ENCODE measurements at regions not wholly inside any gene's neighbourhood (a gene's known extent, or its start where the extent isn't known, plus 50 kb on each side); places are given as distances from the start of the nearest gene placed in this dataset.

DNA sequence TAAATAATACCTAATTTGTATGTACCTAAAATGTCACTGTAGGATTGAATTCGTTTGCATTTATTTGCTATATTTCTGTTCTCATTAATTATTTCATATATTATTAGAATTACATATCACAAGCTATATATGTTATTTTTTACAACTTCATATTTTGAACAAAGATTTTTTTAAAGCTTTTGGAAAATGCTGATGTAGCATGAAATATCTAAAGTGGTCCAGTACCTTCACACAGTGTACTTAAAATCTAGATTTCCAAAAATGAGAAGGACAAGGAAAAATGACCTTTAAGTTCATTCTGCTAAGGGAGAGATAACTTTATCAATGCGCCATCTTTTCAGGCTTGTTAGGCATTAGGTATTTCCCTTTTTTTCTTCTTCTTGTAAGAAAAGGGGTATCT, 71.8 kb downstream of the LARP7 start:
- TF ChIP-seq, protein P1, sequence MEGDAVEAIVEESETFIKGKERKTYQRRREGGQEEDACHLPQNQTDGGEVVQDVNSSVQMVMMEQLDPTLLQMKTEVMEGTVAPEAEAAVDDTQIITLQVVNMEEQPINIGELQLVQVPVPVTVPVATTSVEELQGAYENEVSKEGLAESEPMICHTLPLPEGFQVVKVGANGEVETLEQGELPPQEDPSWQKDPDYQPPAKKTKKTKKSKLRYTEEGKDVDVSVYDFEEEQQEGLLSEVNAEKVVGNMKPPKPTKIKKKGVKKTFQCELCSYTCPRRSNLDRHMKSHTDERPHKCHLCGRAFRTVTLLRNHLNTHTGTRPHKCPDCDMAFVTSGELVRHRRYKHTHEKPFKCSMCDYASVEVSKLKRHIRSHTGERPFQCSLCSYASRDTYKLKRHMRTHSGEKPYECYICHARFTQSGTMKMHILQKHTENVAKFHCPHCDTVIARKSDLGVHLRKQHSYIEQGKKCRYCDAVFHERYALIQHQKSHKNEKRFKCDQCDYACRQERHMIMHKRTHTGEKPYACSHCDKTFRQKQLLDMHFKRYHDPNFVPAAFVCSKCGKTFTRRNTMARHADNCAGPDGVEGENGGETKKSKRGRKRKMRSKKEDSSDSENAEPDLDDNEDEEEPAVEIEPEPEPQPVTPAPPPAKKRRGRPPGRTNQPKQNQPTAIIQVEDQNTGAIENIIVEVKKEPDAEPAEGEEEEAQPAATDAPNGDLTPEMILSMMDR (IDR thresholded peaks at IDR 0.05) = no peak
- TF ChIP-seq POLR2AphosphoS5 (IDR thresholded peaks at IDR 0.05) = no peak
- no peak for TF ChIP-seq POLR2A (IDR thresholded peaks at IDR 0.05; ENCODE audit: low read depth)
- TF ChIP-seq EP300 (IDR thresholded peaks at IDR 0.05) = no peak
- WGBS = 92% methylated on average over 2 of the region's 2 CpGs
- DNase-seq (ENCODE audit: extremely low spot score) = no peak
- Histone ChIP-seq H3K27ac (replicated peaks in 1 of 4) (no peak overlapping the region), H3K36me3 (no peaks in the 10 kb centered on the region), H3K4me3 (no peak overlapping the region), H3K27me3 (peaks cover 0 to 11% (median 0%) of the 10 kb centered on the region in 4 donors), H3K9me3 (no peaks in the 10 kb centered on the region), H3K4me1 (peaks cover 6 to 21% (median 12%) of the 10 kb centered on the region in 4 donors)
- intact Hi-C loops (cut with DNase I) = no loop called here

DNA sequence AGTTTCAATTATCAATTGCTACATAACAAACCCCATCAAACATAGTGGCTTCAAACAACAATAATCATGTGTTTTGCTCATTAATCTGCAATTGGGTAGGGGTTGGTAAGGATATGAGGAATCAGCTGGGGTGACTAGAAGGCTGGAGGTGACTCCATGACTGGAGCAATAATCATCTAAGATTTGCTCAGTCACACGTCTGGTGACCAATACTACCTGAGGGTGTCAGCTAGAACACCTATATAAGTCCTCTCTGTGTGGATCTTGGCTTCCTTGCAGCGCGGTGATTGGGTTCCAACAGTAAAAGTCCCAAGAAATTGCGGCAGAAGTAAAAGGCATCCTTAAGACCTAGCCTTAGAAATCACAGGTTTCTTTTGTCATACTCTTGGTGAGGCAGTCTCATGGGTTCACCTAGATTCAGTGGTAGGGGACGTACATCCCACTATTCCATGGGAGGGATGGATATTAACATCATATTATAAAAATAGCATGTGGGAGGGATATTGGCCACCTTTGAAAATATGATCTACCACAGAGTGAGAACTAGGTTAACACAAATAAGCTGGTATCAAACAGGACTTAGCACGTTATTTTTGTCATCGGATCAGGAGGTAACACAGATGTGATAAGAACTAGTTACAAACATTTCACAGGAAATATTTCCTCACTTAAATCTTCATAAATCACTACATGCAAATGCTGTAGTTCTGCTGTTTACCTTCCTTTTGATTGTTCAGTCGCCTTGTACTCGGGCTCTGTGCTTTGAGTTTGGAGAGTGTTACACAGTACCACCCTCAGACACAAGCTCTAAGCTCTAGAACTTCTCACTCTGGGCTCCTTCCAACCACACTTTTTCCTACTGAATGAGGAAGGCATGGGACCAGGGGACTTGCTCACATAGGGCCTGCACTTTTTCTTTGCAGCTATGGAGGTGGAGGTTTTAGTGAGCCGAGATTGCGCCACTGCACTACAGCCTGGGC, 78.3 kb downstream of the LARP7 start:
- intact Hi-C loops (cut with DNase I) = no loop called here
- H3K4me3 ChIP-seq = no peak overlapping the region
- WGBS = 87% methylated on average over 11 of the region's 11 CpGs
- no peaks in the 10 kb centered on the region for H3K27me3 ChIP-seq
- H3K9me3 ChIP-seq = no peaks in the 10 kb centered on the region
- H3K4me1 ChIP-seq = no peaks in the 10 kb centered on the region
- TF ChIP-seq EP300 (IDR thresholded peaks at IDR 0.05) (no peak), POLR2AphosphoS5 (IDR thresholded peaks at IDR 0.05) (no peak), POLR2A (IDR thresholded peaks at IDR 0.05; ENCODE audit: low read depth) (no peak)
- TF ChIP-seq, protein P1 (IDR thresholded peaks at IDR 0.05) = no peak
- no peak for DNase-seq (ENCODE audit: extremely low spot score)
- H3K27ac ChIP-seq (replicated peaks in 1 of 4) = no peak overlapping the region
- H3K36me3 ChIP-seq = no peaks in the 10 kb centered on the region

DNA sequence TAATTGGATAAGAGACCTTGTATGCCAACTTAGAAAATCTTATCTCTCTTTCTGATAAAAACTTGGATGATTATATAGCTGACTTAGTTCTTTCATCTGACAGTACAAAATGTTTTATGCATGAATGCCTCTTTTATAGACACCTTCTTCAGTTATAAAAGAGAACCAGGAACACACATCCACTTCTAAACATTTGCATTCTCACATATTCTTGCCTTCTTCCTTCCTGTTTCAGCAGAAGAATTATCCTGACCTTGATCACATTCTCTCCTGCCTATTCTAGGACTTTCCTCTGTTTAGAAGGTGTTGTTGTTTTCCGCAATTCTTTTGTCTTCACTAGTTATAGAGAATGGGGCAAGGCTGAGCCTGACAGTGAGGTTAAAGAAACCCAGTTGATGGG, 80.9 kb downstream of the LARP7 start:
- DNase-seq (ENCODE audit: extremely low spot score) = no peak
- H3K27me3 ChIP-seq = no peaks in the 10 kb centered on the region
- no peak overlapping the region for H3K27ac ChIP-seq (replicated peaks in 1 of 4)
- H3K9me3 ChIP-seq = no peaks in the 10 kb centered on the region
- H3K36me3 ChIP-seq = no peaks in the 10 kb centered on the region
- H3K4me3 ChIP-seq = no peak overlapping the region
- no peaks in the 10 kb centered on the region for H3K4me1 ChIP-seq
- TF ChIP-seq, protein P1 (IDR thresholded peaks at IDR 0.05) = no peak
- no peak for TF ChIP-seq POLR2AphosphoS5 (IDR thresholded peaks at IDR 0.05)
- no peak for TF ChIP-seq POLR2A (IDR thresholded peaks at IDR 0.05; ENCODE audit: low read depth)
- TF ChIP-seq EP300 (IDR thresholded peaks at IDR 0.05) = no peak
- WGBS = 90% methylated on average over 1 of the region's 1 CpG
- intact Hi-C loops (cut with DNase I) = no loop called here

DNA sequence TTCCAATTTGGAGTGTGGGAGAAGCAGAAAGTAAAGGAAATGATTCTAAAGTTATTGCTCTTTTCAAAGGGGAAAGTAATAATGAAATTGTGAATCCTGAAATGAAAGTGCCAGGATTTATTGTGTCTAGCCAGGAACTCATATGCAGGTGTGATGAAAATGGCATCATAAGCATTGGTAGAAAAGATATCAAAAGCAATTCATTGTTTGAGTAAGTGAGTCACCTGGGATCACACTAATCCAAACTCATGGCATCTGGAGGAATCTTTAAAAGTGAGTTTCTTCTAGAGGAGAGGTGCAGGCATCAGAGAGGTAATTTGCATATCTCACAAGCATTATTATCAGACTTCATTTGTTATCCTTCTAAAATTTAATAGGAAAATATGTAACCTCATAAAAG, 84.7 kb downstream of the LARP7 start:
- TF ChIP-seq POLR2AphosphoS5 (IDR thresholded peaks at IDR 0.05) (no peak), EP300 (IDR thresholded peaks at IDR 0.05) (no peak), POLR2A (IDR thresholded peaks at IDR 0.05; ENCODE audit: low read depth) (no peak)
- TF ChIP-seq, protein P1 (IDR thresholded peaks at IDR 0.05) = no peak
- intact Hi-C loops (cut with DNase I) = no loop called here

More for the DNA sequence above, 84.7 kb downstream of the LARP7 start:
- Histone ChIP-seq H3K4me1 (no peaks in the 10 kb centered on the region), H3K36me3 (no peaks in the 10 kb centered on the region), H3K4me3 (no peak overlapping the region), H3K27ac (replicated peaks in 1 of 4) (no peak overlapping the region), H3K9me3 (no peaks in the 10 kb centered on the region), H3K27me3 (no peaks in the 10 kb centered on the region)
- no peak for DNase-seq (ENCODE audit: extremely low spot score)
